CD4-positive, alpha-beta T cell treated with Interleukin-6 for 4 hours (primary cell): ENCODE measurements at regions not wholly inside any gene's neighbourhood (a gene's known extent, or its start where the extent isn't known, plus 50 kb on each side); places are given as distances from the start of the nearest gene placed in this dataset.
"Not testable (repeated sequence)": the region's sequence is repeated elsewhere in the genome, so short reads cannot be mapped to it uniquely, and the experiment has no call there.

Source experiments
- DNase-seq: peaks from one replicate; pipeline ENCODE4 v3.0.0-alpha.2; 2020; ENCODE audit warnings: mixed read lengths

GRCh38 chr13:86870444-86870843 is 800.7 kb upstream of the SLITRK5 start:
- DNase-seq = no peak

DNA sequence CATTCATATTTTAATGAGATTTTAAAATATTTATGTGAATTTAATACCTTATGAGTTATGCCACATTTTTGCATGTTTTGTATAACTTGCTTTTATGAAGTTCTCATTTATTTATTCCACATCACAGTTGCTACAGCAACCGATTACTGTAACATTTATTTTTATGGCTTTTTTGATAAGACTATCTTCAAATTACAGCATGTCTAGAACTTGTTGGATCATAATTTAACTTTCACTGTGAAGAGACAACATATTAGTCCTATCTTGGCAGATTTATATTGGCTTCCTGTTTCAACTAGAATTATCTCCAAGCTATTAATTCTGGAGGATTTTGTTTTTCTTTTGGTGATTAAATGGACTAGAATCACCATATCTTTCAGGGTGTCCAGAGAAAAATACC is 793.7 kb upstream of the SLITRK5 start:
- DNase-seq = no peak

DNA sequence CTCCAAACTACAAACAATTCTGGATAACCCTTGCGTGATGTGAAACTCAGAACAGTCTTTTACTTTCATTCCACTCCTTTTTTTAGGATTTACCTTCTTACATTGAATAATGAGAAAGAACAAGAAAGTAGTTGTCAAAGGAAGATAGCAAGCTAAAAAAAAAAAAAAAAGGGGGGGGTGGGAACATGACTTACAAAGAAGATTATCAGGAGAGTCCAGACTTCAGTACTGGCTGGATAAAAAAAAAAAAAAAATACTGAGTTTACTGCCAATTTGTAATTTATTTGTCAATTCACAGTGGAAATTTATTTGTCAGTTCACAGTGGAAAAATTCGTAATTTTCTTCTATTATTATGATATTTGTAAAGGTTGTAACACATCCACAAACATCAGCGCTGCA is 792.4 kb upstream of the SLITRK5 start:
- no peak for DNase-seq

- DNase-seq = no peak
Measured at GRCh38 chr13:86881390-86881789, 789.8 kb upstream of the SLITRK5 start.

GRCh38 chr13:86882107-86882506 is 789.1 kb upstream of the SLITRK5 start:
- no peak for DNase-seq

DNA sequence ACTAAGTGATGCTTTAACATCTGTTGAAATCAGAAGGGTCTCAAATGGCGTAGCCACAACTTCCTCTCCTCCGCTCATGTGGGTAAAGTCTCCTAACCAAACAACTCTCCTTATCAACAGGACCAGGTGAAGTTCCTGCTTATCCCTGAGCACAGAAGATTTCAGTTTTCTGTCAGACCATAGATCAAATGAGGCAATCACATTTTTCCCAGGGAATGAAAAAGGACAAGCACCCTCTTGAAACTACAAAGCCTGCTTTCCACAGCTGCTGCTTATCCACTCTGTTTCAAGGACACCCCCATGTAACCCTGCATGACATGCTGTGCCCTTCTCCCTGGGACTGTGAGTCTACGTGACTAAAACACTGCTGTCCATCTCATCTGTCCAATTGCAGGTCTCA is 788.3 kb upstream of the SLITRK5 start:
- DNase-seq = no peak

DNA sequence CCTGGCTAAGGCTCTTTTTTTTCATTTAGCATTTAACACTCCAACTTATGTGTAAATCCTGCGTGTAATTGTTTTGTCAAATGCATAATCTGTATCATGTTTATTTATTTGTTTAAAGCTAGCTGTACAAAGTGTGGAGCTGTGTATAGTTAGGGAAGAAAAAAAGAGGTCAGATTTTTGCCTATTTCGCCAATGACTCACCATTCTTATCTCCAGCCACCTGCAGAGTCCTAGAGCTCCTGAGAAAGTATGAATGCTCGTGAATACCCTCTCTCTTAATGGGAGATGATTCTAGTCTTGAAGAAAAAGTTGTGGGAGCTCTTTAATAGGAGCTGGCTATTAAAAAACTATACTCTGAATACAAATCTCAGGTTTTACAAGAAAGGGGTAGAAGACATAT is 778.8 kb upstream of the SLITRK5 start:
- DNase-seq = no peak

DNA sequence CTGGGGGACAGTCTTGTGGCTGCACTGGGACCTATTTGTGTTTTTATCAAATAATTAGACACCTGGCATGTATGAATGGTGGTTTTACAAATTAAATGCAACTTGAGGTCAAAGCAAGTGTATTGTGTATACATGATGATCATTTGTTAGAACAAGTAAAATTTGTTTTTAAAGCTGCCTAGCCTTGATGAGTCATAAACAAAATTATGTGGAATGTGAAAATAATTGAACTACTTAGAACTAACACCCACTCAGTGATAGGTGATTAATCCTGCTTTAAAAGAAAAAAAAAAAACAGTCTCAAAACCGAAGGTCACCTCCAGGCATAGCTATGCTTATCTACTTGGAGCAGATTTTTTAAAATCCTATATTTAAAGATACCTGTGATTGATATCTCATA is 770.3 kb upstream of the SLITRK5 start:
- DNase-seq = no peak

DNA sequence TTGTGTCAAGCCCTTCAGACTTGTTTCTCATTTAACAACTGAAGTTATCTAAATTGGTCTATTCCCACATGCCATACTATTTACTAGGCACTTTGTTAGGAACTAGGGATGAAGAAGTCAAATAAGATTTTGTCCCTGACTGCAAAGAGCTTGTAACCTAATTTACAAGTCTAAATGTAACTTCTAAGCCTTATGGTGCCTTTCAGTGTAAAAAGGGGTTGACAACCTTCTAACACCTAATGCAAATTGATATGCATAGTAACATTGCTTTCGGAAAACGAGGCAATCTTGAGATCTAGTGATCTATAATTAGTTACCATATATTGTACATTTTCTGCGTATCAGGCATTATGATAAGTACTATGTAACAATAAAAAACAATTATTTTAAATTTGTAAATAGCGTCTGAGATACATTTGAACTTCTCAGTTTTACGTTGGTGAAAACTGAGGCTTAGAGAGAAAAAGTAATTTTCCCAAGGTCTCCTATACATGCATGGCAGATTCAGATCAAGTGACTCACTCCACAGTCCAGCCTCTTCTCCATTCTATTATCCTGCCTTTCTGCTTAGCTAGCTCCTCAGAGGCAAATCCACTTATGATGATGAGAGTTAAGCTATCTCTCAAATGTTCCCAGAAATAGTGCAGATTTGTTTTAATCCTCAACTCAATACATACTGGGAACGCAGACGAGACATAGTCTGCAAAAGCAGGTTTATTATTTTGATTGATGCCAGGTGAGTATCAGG is 764.9 kb upstream of the SLITRK5 start:
- no peak for DNase-seq

DNA sequence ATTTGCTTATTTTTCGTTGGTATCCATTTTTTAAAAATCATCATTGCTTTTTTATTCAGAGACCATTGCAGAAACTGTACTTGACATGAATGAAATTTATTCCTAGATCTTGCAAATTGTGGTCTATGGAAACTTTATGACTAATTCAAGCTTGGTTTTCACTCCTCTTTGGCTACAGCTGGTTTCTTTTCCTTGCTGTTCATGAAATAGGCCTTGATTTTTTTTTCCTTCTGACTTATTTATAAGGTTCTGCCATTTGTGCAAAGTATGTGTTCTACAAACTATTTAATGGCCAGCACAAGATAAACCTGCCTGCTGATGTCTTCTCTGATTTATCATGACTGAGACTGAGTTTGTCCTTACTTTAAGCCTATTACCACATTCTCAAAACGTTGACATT is 764.0 kb upstream of the SLITRK5 start:
- no peak for DNase-seq

- DNase-seq = no peak
Measured at GRCh38 chr13:86909318-86909717, 761.9 kb upstream of the SLITRK5 start.

DNA sequence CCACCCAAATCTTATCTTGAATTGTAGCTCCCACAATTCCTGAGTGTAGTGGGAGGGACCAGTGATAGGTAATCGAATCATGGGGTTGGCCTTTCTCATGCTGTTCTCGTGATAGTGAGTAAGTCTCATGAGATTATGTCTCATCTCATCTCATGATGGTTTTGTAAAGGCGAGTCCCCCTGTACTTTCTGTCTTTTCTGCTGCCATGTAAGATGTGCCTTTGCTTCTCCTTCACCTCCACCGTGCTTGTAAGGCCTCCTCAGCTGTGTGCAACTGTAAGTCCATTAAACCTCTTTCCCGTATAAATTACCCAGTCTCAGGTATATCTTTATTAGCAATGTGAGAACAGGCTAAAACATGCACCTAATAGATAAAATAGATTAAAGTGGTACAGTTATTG is 756.4 kb upstream of the SLITRK5 start:
- no peak for DNase-seq

DNA sequence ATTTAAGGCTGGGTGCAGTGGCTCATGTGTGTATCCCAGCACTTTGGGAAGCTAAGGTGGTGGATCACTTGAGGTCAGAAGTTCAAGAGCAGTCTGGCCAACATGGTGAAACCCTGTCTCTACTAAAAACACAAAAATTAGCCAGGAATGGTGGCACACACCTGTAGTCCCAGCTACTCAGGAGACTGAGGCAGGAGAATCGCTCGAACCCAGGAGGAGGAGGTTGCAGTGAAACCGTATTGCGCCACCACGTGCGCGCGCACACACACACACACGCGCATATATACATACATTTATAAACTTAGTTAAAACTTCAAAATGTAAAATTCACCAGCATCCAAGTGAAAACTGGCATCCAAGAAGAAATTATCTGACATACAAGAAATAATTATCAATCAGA is 753.7 kb upstream of the SLITRK5 start:
- DNase-seq = not testable (repeated sequence)

- no peak for DNase-seq
Measured at GRCh38 chr13:86918682-86919081, 752.5 kb upstream of the SLITRK5 start.

- DNase-seq = no peak
Measured at GRCh38 chr13:86920961-86921360, 750.2 kb upstream of the SLITRK5 start.

GRCh38 chr13:86922936-86923335 is 748.2 kb upstream of the SLITRK5 start:
- DNase-seq = no peak

DNA sequence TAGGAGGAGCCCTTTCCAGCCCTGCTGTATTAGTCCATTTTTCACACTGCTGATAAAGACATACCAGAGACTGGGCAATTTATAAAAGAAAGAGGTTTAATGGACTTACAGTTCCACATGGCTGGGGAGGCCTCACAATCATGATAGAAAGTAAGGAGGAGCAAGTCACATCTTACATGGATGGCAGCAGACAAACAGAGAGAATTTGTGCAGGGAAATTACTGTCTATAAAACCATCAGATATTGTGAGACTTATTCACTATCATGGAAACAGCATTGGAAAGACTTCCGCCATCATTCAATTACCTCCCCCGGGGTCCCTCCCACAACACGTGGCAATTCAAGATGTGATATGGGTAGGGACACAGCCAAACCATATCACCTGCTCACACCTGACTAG is 744.3 kb upstream of the SLITRK5 start:
- not testable (repeated sequence) for DNase-seq

DNA sequence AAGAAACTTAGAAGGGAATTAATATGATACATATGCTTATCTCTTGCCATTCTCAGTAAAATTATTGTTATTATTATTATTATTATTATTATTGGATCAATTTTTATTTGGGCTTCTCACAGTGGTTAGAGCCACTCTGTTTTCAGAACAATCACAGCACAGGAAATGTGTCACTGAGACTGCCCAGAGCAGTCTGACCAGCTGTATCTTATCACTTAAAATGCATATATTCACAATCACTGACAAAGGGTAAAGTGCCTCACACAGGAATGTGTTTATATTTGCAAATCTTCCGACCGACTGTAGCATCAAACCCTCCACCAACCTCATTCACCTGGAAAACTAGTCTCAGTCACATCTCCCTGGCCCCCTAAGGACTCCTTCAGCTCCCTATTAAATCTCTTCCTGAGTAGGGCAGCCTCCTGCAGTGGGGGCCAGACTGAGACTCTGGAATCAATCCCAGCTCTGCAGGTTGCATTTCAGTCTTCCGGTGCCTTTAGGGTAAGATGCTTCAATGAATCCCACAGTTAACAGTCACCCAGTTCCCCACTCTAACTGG is 738.3 kb upstream of the SLITRK5 start:
- DNase-seq = no peak

DNA sequence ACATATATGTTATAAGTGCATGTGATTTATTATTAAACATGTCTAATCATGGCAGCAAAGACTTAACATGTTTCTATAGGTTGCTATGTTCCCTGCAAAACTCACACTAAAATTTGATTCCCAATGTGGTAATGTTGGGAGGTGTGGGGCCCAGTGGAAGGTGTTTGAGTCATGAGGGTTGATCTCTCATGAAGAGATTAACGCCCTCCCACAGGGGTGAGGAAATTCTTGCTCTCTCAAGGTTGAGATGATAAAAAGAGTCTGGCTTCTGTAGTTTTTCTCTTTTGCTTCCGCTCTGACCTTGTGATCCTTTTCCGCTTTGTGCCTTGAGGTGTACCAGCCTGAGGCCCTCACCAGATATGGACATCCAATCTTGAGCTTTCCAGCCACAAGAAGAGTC is 737.5 kb upstream of the SLITRK5 start:
- DNase-seq = no peak

- DNase-seq = no peak
Measured at GRCh38 chr13:86937316-86937715, 733.9 kb upstream of the SLITRK5 start.

- DNase-seq = no peak
Measured at GRCh38 chr13:86945584-86945983, 725.6 kb upstream of the SLITRK5 start.

DNA sequence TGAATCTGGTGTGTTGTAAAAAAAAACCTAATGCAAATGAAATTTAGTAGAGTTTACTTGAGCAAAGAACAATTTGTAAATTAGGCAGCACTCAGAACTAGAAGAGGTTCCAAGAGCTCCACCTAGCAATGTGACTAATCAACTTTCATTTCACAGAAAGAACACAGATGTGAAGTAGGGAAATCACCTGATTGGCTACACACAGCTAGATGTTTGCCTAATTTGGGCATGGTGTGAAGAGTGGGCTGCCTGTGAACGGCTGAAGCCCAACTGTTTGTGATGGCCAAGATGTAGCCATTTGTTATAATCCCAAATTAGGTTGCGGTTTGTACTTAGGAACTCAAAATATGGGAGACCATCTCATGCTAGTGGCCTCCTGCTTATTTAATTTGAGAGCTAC is 724.4 kb upstream of the SLITRK5 start:
- DNase-seq = no peak

DNA sequence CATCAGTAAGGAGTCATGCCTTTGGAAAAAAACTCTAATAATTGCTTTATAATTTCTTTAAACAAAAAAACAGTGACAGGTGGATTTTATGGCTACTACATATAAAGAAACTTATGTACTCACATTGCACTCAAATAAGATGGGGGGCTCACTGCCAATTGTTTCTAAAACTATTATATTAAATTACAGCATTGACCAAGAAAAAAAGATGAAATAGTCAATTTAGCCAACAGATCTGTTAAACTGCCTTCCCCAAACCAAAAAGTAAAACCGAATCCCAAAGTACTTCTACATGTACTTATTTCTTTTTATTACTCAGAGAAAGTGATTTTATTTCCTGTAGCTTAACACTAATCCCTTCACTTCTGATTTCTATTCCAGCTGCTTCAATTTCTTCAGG is 716.8 kb upstream of the SLITRK5 start:
- DNase-seq = no peak

DNA sequence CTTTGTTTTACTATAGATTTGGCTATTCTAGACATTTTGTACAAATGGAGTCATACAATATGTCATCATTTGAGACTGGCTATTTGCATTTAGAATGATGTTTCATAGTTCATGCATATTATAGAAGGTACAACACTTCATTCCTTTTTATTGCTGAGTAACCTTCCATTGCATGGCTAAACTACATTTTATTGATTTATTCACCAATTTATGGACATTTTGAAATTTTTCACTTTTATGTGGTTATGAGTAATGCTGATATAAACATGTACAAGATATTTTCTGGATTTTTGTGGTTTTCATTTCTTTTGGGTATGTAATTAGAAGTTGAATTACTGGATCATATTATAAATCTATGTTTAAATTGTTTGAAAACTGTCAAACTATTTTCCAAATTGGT is 710.3 kb upstream of the SLITRK5 start:
- no peak for DNase-seq
